ENCODE measurements at regions not wholly inside any gene's neighbourhood (a gene's known extent, or its start where the extent isn't known, plus 50 kb on each side); places are given as distances from the start of the nearest gene placed in this dataset.

- ChIA-PET CTCF (interaction anchor here (1.6 kb wide), 1 partner anchor 16 kb away, joined by 7 read pairs; no protein-coding TSS in a partner anchor), POLR2A (no interaction called here)
- no peak for DNase-seq (ENCODE audit: extremely low spot score)
- no peak for TF ChIP-seq CTCF (IDR thresholded peaks at IDR 0.05; ENCODE audit: control extremely low read depth, extremely low read depth, low read depth, missing control alignments)
Measured at GRCh38 chr18:24530630-24531111, 70.2 kb downstream of the HRH4 start.

DNA sequence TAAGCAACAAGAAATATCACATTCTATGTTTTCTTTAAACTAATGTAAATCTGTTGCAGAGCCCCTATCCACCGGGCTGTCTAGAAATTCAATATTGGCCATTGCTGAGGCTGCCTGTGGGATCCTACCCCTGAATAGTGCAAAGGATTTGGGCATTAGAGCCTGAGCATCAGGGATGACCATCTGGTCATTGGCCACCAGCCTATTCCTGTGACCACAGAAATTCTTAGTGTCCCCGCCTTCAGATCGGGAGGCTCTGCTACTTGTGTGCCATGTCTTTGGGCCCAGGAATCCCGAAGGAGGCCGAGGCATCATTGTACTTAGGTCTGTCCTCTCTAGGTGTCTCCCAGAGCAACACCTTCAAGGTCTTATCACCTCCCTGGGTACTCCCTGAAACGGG, 73.8 kb downstream of the HRH4 start:
- CTCF ChIA-PET: no interaction called here
- DNase-seq (ENCODE audit: extremely low spot score): no peak
- POLR2A ChIA-PET: no interaction called here
- TF ChIP-seq CTCF (IDR thresholded peaks at IDR 0.05; ENCODE audit: control extremely low read depth, extremely low read depth, low read depth, missing control alignments): no peak

DNA sequence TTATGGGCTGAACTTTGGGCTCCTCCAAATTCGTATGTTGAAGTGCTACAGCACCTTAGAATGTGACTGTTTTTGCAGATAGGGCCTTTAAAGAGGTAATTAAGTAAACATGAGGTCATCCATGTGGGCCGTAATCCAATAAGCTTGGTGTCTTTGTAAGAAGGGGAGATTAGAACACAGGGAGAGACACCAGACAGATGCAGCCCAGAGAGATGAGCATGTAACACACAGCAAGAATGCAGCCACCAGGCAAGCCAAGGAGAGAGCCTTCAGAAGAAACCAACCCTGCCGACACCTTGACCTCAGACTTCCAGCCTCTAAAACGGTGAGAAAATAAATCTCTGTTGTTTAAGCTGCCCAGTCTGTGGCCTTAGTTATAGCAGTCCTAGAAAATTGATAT, 74.3 kb downstream of the HRH4 start:
- no peak for DNase-seq (ENCODE audit: extremely low spot score)
- POLR2A ChIA-PET: no interaction called here
- no peak for TF ChIP-seq CTCF (IDR thresholded peaks at IDR 0.05; ENCODE audit: control extremely low read depth, extremely low read depth, low read depth, missing control alignments)
- CTCF ChIA-PET: interaction anchor here (1.0 to 1.7 kb wide), 2 partner anchors 9 to 12 kb away, joined by 4 to 6 read pairs; no protein-coding TSS in a partner anchor

- TF ChIP-seq CTCF (IDR thresholded peaks at IDR 0.05; ENCODE audit: control extremely low read depth, extremely low read depth, low read depth, missing control alignments): no peak
- no peak for DNase-seq (ENCODE audit: extremely low spot score)
- CTCF ChIA-PET: interaction anchor here (1.0 to 1.7 kb wide), 2 partner anchors 8 to 11 kb away, joined by 4 to 6 read pairs; no protein-coding TSS in a partner anchor
- POLR2A ChIA-PET: no interaction called here
Measured at GRCh38 chr18:24535527-24536295, 75.3 kb downstream of the HRH4 start.

- ChIA-PET POLR2A (no interaction called here), CTCF (interaction anchor here (1.7 kb wide), 1 partner anchor 10 kb away, joined by 6 read pairs; no protein-coding TSS in a partner anchor)
- DNase-seq (ENCODE audit: extremely low spot score): no peak
- no peak for TF ChIP-seq CTCF (IDR thresholded peaks at IDR 0.05; ENCODE audit: control extremely low read depth, extremely low read depth, low read depth, missing control alignments)
Measured at GRCh38 chr18:24536326-24536725, 75.9 kb downstream of the HRH4 start.

DNA sequence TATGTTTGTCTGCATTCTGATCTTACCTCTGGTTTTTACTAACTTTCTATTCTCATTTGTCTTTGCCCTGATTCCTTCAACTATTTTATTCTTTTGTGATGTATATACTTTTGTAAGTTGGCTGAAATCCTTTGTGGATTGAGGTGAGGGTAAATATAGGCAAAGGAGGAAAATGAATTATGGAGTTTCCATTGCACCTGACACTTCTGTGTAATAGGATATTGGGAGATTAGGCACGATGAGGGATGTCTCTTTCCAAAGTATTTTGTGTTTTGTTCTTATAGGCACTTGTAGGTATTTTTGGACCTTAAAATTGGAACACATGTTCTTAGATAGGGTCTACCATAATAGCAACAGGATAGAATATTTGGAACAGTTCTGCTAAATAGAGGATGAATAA, 76.4 kb downstream of the HRH4 start:
- CTCF ChIA-PET: no interaction called here
- no peak for DNase-seq (ENCODE audit: extremely low spot score)
- no peak for TF ChIP-seq CTCF (IDR thresholded peaks at IDR 0.05; ENCODE audit: control extremely low read depth, extremely low read depth, low read depth, missing control alignments)
- POLR2A ChIA-PET: no interaction called here
